Omental fat pad (tissue), 3 donors: ENCODE measurements at regions not wholly inside any gene's neighbourhood (a gene's known extent, or its start where the extent isn't known, plus 50 kb on each side); places are given as distances from the start of the nearest gene placed in this dataset.

Source experiments
- ATAC-seq: fragments of 150-250 bp; one replicate; pipeline ENCODE4 v1.9.1; 2016; ENCODE audit warnings: mild to moderate bottlenecking, moderate library complexity; ENCODE audit not compliant: low FRiP score
- DNase-seq: peaks from one replicate; pipeline ENCODE4 v3.0.0-alpha.2; 2019; ENCODE audit warnings: low spot score
- TF ChIP-seq, protein P1 (sequence below), 3 donors: fragments of 450-650 bp; IDR thresholded peaks; one replicate each; pipeline ENCODE4 v1.5.1; 2016 to 2017; ENCODE audit warnings: antibody characterized with exemption in 3 of 3, mild to moderate bottlenecking in 3 of 3, moderate library complexity in 2 of 3

- ATAC-seq (no peak), DNase-seq (no peak)
- TF ChIP-seq, protein P1, sequence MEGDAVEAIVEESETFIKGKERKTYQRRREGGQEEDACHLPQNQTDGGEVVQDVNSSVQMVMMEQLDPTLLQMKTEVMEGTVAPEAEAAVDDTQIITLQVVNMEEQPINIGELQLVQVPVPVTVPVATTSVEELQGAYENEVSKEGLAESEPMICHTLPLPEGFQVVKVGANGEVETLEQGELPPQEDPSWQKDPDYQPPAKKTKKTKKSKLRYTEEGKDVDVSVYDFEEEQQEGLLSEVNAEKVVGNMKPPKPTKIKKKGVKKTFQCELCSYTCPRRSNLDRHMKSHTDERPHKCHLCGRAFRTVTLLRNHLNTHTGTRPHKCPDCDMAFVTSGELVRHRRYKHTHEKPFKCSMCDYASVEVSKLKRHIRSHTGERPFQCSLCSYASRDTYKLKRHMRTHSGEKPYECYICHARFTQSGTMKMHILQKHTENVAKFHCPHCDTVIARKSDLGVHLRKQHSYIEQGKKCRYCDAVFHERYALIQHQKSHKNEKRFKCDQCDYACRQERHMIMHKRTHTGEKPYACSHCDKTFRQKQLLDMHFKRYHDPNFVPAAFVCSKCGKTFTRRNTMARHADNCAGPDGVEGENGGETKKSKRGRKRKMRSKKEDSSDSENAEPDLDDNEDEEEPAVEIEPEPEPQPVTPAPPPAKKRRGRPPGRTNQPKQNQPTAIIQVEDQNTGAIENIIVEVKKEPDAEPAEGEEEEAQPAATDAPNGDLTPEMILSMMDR (IDR thresholded peaks at IDR 0.05) = no peak
Observed at GRCh38 chr10:43000021-43000411, 76.9 kb upstream of the RET start.

- ATAC-seq = no peak
- no peak for DNase-seq
- TF ChIP-seq, protein P1 (IDR thresholded peaks at IDR 0.05) = no peak
Observed at GRCh38 chr10:43000651-43001426, 76.0 kb upstream of the RET start.

DNA sequence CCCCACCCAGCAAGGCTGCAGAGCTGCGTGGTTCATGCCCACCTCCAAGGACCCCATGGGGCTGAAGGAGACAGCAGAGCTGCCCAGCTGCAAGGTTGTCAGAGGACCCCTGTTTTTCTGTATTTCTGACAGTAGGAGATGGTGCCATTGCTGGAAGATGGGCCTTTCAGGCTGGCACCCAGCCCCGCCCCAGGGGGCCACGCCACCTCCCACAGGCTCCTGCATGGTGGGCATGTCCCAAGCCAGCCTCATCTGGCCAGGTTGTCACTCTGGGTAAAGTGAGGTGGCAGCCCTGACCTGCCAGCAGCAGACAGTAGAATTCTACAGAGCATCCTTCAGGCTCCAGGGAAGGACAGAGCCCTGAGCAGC, 75.5 kb upstream of the RET start:
- TF ChIP-seq, protein P1 (IDR thresholded peaks at IDR 0.05) = no peak
- DNase-seq = no peak
- ATAC-seq = no peak

DNA sequence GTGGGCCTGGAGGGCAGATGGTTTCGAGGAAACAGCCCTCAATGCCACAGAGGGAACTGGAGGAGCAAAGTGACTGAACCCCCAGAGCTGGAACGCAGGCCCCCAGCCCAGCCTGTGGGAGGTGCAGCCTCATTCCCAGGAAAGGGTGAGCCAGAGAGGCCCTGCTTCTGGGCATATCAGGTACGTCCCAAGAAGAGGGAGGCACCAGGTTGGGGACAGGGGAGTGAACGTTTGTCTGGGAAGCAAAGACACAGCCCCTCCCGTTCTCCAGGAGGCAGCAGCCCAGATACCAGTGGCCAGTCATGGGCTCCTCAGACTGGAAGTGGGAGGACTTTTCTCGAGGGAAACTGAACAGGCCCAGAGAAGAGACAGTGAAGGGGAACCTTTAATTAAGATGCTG, 74.3 kb upstream of the RET start:
- DNase-seq (no peak), ATAC-seq (no peak)
- TF ChIP-seq, protein P1 (IDR thresholded peaks at IDR 0.05) = no peak

DNA sequence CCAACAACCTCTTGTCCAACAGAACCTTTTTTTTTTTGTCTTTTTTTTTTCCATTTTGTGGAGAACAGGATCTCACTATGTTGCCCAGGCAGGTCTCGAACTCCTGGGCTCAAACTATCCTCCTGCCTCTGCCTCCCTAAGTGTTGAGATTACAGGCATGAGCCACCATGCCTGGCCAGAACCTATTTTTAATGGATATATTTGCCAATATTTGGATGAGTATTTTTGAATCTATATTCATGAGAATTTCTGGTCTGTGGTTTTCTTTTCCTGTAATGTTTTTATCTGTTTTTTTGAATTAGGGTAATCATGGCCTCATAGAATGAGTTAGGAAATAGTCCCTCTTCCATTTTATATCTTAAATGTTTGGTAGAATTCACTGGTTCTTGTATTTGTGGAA, 70.4 kb upstream of the RET start:
- no peak for ATAC-seq
- no peak for DNase-seq
- TF ChIP-seq, protein P1 (IDR thresholded peaks at IDR 0.05) = no peak

- TF ChIP-seq, protein P1 (IDR thresholded peaks at IDR 0.05) = no peak
- DNase-seq = no peak
- ATAC-seq = no peak
Observed at GRCh38 chr10:43012578-43012977, 64.3 kb upstream of the RET start.

DNA sequence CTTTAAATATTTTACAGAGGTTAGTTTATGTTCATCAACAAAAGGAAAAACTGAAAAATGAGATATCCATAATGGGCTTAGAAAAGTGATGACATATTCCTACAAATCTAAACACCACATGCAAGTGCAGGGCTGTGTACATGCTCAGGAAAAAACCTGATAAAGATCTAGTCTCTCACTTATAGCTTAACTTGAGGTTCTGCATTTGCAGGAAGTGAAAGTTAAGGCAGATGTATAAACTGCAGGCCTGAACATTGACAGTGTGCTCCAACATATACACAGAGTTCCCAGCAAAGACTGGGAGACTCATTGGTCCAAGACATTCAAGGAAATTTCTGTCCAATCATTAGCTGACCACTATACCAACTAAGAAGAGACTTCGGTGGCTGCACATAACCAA, 63.8 kb upstream of the RET start:
- DNase-seq (no peak), ATAC-seq (no peak)
- TF ChIP-seq, protein P1 (IDR thresholded peaks at IDR 0.05) = no peak
